OCI-LY7 (cell line): ENCODE measurements at regions not wholly inside any gene's neighbourhood (a gene's known extent, or its start where the extent isn't known, plus 50 kb on each side); places are given as distances from the start of the nearest gene placed in this dataset.
A peak's percentile ranks its signal among the peaks of the same experiment; 100 is the strongest.

Source experiments
- CTCF ChIP-seq: fragments of 200-600 bp; sonication (generic); conservative IDR thresholded peaks from 2 replicates; pipeline ENCODE4 v1.5.1; 2014; ENCODE audit warnings: mild to moderate bottlenecking, antibody characterized with exemption, low read length, moderate library complexity, mixed read lengths
- EZH2phosphoT487 ChIP-seq: fragments of 200-600 bp; sonication (generic); IDR thresholded peaks from 2 replicates; pipeline ENCODE4 v1.6.1; 2018; ENCODE audit warnings: low read depth, borderline replicate concordance, mild to moderate bottlenecking, mixed run types, antibody characterized with exemption, low read length, moderate library complexity, mixed read lengths

GRCh38 chr5:2015124-2015848, 132.6 kb upstream of the IRX4 start:
- TF ChIP-seq CTCF (0 out of 2 replicates have a peak, but pooled peaks have one; percentile 15), EZH2phosphoT487 (no peak)
